Adrenal gland (tissue), 5 donors: ENCODE measurements at regions not wholly inside any gene's neighbourhood (a gene's known extent, or its start where the extent isn't known, plus 50 kb on each side); places are given as distances from the start of the nearest gene placed in this dataset.

ENCODE experiments used
- CTCF ChIP-seq, 6 experiments: fragments of 450-650 bp in 4 of 6; fragments of 200-600 bp in 2 of 6; sonication (generic) in 1 of 6; IDR thresholded peaks; 1 replicate in 5 of 6; 2 replicates in 1 of 6; pipeline versions ENCODE4 v1.5.1 to v1.8.0; 2016 to 2021; ENCODE audit warnings: antibody characterized with exemption in 6 of 6, mild to moderate bottlenecking in 2 of 6, moderate library complexity in 1 of 6
- POLR2A ChIP-seq, 2 donors: fragments of 450-650 bp; IDR thresholded peaks; one replicate each; pipeline ENCODE4 v1.6.1; 2017; ENCODE audit warnings: antibody characterized with exemption in 2 of 2, mild to moderate bottlenecking in 2 of 2, moderate library complexity in 1 of 2
- donor health status: DM: no; HTN: no; CAD: no.

- TF ChIP-seq CTCF (IDR thresholded peaks at IDR 0.05): no peak
- no peak for TF ChIP-seq POLR2A (IDR thresholded peaks at IDR 0.05)
These were observed 68.2 kb upstream of the FOXN3 start for GRCh38 chr14:89485264-89485663.
